Islet of Langerhans (tissue), 1 donor: ENCODE measurements at regions not wholly inside any gene's neighbourhood (a gene's known extent, or its start where the extent isn't known, plus 50 kb on each side); places are given as distances from the start of the nearest gene placed in this dataset.
A peak's percentile ranks its signal among the peaks of the same experiment; 100 is the strongest.

ENCODE experiments used
- FAIRE-seq: peaks from one replicate; lab custom pipeline; 2011; peaks lifted over from hg19 to GRCh38; lab: Jason Lieb, UNC

DNA sequence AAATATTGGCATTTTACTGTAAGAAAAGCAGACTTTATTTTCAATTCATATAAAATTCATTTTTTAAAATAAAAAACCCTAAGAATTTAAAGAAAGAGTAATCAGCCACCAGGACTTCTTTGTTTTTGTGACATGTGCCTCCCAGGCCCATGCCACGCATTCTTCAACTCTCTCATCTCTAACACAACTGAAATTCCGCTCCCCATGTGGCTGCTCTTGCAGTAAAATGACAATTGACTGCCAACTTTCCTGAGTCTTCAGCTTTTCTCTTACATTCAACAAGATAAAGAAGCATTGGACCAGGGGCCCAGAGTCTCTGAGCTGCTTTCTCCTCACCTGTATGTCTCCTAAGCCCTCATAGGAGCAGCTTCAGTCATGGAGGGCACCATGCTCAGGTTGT, 372.1 kb downstream of the UQCRFS1 start:
- FAIRE-seq: no peak

DNA sequence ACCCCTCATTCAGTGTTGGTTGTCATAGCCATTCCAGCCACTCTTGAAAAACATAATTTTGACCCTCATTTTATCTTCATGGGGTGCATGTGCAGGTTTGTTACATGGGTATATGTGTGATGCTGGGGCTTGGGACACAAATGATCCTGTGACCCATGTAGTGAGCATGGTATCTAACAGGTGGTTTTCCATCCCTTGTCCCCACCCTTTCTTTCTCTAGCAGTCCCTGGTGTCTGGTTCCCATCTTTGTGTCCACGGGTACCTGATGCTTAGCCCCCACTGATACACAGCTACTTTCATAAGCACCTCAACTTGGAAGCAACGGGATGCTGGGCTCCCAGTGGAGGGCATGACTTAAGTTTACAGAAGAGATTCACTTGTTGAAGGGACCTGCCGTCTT, 373.5 kb downstream of the UQCRFS1 start:
- FAIRE-seq: no peak

DNA sequence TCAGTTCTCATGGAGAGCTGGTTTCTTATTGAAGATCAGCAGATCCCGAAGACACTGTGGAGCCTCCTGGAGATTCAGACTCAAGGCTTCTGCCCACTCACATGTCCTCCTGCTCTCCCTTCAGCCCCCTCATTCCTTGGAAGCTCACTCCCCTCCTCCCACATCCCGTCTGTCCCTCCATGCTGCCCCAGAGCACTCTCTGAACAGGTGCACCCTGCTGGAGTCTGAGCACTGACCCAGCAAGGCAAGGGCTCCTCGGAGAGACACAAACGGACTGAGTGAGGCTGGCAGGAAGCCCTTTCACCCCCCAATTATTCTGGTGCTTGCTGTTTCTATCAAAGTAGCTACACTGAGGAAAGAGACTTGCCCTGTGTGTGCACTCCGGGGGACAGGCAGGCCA, 374.0 kb downstream of the UQCRFS1 start:
- FAIRE-seq: no peak

DNA sequence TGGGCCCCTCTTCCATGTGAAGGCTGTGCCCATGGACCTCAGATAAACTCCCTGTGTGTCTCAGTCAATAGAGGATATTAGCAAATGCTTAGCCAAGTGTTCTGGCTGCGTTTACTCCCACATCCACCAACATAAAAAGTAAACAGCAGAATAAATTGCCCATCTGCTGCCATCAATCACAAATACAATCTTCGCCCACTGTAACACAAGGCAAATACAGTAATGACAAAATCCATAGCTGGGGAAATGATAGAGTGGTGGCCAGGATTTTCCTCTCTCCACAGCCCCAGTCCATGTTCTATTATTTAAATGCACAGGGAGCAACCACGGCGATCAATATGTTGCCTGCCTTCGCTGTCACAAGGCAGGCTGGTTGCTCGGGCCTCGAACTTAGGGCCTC, 376.5 kb downstream of the UQCRFS1 start:
- no peak for FAIRE-seq

DNA sequence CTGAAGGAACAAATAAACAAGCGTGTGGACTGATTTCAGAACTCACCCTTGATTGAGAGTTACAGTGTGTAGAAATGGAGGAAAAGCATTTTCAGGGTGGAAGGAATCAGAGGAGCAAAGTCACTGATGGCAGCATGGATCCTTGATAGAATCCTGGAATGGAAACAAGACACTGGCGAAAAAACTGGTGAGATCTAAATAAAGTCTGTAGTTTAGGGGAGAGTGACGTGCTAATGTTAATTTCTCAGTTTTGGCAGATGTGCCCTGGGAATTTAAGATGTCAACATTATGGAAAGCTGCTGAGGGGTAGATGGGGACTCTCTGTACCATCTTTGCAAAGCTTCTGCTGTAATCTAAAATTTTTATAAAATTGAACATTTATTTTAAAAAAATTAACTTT, 378.0 kb downstream of the UQCRFS1 start:
- no peak for FAIRE-seq

DNA sequence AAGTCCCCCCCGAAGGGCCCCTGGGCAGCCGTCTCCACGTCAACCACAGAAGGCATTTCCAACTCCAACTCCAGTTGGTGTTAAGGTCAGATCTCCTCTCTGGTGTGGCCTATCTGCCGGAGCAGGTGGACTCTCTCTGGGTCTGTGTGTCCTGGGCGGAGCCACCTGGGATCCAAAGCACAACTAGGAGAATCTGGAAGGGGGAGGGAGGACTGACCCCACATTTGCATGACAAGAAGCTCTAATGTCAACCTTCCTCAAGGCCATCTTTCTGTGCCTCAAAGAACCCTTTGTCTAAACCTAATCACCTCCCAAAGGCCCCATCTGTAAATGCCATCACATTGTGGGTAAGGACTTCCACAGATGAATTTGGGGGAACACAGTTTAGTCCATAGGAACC, 381.5 kb downstream of the UQCRFS1 start:
- FAIRE-seq: no peak

DNA sequence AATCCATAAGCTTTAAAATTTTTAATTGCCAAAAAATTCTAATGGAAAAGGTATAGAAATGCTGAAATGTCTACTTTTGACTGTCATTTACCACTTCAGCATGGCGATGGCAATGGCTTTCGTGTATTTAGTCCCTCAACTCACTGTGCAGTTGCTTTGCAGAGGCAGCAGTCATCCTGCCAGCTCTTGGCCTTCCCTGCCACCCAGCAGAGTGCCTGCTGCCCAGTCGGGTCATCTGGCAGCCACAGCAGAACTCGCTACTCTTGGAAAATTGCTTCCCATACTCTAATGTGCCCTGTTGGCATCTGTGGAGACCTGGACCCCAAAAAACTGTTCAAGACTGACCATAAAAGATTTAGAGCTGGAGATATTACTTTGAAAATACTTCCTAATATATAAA, 383.2 kb downstream of the UQCRFS1 start:
- FAIRE-seq: no peak

DNA sequence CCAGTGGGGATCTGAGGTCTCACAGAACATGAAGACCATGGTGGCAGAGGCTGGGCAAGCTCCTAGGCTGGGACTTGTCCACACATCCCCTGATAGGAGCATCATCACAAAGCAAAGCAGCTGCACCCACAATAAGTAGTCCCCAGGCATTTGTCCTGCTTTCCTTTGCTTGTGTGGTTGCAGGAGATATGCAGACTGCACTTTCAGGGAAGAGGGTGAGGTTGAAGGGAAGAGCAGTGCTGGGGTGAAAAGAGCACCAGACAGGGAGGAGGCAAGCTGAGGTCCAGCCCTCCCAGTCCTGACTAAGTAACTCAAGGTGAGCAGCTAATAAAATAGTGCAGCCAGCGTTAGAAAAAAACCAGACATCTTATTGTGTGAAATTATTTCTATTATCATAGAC, 383.6 kb downstream of the UQCRFS1 start:
- no peak for FAIRE-seq

DNA sequence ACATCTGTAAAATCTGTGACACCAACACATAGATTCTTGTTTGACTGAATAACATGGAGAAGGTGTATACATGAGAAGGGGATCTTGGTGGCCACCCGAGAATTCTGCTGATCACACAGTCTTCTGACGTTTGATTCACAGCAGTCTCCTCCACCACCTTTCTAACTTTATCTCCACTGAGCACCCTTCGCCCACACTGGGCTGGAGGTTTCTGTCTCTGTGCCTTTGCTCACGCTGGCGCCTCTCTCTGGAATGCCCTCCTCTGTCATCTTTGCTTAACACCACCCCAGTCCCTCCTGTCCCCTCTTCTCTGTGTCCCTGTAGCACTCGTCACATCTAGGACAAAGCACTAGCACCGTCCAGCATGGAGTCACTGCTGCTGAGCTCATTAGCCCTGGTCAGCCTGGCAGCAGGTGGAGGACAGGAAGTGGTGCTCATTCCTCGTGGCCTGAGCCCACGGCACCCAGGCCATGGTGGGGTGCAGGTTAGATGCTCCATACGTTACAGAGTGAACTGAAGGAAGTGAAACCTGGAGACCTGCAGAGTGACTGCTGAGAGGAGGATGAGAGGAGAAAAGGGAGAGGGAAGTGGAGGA, 384.6 kb downstream of the UQCRFS1 start:
- FAIRE-seq: no peak

DNA sequence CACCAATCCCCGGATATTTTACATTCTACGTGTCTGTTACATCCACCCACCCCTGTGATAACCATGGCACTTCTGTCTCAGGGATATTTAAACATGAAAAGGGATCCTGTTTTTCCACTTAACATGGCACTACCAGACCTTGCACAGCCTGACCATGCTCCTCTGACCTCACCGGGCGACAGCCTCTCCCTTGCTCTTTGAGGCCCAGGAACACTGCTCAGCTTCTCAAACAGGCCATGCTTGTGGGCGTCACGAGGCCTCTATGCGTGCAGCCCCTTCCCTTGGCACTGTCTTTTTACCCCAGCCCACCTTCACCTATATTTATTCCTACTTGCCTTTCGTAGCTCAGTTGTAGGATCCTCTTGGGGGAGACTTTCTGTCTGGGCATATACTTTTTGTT, 385.6 kb downstream of the UQCRFS1 start:
- no peak for FAIRE-seq

DNA sequence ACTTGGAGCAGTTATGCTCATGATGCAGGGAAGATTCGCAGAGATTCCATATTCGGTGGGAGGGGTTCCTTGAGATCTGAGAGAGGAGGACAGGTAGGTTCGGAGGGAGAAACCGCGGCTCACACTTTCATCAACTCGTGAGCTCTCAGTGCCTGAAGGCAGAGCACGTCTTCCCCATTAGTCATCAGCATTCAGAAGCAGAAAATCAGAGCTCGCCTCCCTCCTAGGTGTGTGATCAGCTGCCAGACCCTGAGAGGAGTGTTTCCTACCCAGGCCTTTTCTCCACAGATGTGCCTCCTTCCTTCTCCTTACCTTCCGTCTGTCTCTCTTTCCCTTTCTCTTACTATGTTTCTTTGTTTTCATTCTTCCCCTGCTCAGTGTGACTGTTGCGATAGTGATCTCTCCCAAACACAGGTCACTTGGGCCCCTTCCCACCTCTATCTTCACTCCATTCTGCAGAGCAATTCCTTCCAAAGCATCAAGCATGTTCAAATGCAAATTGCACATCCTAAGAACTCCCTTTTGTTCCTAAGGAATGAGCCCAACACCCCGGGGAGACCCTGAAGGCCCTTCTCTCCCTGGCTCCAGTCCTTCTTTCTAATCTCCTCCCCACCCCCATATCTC, 389.5 kb downstream of the UQCRFS1 start:
- no peak for FAIRE-seq

DNA sequence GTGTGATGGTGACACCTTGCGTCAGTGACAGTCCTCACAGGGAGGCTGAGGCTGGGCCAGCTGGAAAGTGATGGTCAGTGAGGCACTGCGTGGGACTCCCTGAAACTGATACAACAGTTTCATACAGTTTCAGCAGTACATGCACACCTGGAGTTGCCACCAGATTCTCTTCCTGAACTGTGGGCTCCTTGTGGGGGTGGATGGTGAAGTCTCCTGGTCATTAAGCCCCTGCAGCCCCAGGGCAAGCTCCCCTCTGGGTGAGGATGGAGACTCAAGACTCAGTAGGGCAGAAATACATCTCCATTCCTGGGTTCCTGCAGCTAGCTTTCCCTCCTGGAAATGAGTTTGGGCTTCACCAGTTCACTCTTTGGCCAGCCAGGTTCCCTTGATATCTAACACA, 392.7 kb downstream of the UQCRFS1 start:
- FAIRE-seq: no peak

DNA sequence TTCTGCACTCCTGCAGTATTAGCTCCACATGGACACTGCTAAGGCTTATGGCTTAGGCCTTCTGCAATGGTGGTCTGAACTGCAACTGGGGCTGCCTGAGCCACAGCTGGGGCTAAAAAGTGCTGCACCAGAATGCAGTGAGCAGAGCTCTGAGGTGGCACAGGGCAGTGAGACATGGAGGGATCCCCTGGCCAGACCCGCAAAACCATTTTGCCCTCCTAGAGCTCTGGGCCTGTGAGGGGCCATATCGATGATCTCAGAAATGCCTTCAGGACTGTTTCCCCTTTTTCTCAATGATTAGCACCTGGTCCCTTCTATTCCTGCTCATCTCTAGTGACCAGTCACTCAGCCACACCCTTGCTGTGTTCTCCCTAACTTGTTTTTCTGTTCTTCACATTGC, 397.7 kb downstream of the UQCRFS1 start:
- no peak for FAIRE-seq

DNA sequence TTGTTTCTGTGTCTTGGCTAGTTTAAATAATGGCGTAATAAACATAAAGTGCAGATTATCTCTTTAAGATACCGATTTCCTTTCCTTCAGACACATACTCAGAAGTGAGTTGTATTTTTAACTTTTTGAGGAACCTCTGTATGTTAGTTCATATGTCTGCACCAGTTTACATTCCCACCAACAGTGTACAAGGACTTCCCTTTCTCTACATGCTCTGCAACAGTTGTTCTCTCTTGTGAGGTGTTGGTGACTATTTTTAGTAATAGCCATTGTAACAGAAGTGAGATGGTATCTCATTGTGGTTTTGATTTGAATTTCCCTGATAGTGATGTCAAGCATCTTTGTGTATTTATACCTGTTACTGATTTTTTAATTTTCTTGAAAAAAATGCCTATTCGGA, 418.6 kb downstream of the UQCRFS1 start:
- no peak for FAIRE-seq

DNA sequence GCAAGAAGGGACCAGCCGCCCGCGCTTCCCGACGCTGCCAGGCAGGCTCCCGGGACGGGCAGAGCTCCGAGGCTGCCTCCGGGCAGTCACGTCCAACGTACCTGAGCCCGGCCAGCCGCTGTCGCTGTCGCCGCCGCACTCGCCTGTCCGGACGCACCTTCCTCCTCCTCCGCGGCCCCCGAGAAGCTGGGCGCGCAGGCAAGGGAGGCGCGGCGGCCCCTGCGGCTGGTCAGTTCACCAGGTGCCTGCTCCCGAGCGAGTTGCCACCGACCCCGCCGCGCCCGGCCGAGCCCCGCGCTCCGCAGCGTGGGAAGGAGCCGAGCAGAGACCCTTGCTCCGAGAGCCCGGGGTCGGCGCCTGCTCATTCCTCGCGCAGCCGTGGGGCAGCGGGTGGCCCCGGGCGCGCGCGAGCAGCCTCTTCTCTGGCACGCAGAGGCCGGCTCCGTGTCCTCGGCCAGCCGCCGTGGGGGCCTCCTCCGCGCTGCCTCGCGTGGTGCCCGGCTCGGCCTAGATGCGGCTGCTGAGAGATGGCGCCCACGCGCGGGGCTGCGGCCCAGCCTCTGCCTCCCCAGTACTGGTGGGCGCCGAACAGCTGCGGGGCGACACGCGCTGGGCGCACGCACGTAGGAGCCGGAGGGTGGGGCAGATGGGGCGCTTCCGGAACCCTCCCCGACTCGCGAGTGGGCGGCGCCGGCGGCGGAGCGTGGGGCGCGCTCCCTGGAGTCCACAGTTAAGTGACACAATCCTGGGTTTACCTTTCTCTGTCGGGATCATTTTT, 419.4 kb downstream of the UQCRFS1 start:
- no peak for FAIRE-seq

DNA sequence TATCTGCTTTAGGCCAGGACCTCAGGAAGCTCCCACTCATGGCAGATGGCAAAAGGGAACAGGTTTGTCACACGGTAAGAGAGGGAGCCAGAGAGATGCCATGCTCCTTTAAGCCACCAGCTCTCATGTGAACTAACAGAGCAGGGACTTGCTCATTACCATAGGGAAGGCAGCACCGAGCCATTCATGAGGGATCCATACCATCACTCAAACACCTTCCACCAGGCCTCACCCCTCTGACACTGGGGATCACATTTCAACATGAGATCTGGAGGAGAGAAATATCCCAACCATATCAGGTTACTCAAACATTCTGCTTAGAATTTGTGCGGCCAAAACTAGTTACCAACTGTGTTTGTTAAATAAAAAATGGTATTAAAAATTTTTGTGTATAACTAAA, 427.0 kb downstream of the UQCRFS1 start:
- no peak for FAIRE-seq

DNA sequence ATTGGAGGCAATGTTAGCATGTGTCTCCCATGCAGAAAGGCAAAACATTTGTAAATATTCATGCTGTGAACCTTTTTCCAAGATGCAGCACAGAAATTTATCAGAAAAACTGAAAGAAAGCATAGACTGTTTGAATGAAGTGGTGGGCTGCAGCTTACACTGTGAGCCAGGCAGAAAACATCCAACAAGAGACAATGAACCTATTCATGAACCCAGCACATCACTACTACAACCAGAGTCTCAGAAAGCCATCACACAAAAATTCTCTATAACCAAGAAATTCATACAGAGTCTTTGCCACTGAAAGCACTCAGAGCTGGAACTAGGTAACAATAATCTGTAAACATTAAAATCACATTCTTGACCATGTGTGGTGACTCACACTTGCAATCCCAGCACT, 448.9 kb downstream of the UQCRFS1 start:
- FAIRE-seq: no peak

DNA sequence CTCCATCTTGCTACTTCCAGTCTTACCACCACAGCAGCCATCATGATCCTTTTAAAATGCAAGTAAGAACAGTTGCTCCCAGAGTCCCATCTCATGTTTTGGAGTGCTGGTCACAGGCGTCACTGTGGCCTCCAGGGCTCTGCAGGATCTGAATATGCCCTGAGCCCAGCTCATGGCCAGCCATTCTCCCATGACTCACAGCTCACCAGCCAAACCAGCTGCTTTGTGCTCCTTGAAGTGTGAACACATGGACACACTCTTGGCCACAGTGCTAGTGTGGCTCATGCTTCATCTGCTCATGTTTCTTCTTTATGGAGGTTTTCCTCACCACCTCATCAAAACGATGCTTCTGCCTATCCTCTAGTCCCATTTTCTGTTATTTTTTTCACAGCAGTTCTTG, 466.5 kb downstream of the UQCRFS1 start:
- no peak for FAIRE-seq

DNA sequence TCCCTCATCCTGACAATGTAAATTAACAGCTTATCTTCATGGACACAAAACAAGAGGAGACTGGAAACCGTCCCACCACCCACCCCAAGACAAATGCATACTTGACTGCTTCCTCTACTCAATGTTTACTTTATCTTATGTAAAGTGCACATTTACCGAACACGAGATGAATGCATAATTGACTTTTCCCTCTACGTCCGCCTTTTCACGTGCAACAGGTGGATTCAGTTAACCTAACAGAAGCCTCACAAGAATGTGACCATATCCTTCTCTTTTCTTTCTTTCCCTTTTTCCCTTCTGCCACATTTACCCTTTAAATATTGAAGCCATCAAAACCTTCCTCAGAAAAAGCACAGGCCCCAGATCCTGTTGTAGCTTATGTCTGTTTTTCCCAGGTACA, 468.0 kb downstream of the UQCRFS1 start:
- FAIRE-seq: no peak

DNA sequence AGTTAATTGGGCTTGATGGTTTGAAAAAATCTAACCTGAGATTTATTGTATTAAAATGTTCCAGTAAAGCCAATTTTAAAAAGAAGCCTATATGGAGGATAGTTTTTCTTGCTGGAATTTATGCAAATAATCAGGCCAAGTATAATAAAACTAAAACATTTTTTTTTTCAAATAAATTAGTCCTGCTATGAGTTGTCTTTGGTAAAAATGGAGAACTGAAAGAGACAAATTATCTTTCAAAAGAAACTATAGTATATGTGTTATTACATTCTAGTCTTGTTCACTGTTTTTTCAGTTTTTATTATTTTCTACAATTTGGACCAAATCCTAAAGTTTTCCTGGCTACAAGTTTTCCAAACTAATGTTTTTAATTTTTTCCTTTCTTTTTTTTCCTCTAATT, 468.9 kb downstream of the UQCRFS1 start:
- FAIRE-seq: peak; percentile 30

DNA sequence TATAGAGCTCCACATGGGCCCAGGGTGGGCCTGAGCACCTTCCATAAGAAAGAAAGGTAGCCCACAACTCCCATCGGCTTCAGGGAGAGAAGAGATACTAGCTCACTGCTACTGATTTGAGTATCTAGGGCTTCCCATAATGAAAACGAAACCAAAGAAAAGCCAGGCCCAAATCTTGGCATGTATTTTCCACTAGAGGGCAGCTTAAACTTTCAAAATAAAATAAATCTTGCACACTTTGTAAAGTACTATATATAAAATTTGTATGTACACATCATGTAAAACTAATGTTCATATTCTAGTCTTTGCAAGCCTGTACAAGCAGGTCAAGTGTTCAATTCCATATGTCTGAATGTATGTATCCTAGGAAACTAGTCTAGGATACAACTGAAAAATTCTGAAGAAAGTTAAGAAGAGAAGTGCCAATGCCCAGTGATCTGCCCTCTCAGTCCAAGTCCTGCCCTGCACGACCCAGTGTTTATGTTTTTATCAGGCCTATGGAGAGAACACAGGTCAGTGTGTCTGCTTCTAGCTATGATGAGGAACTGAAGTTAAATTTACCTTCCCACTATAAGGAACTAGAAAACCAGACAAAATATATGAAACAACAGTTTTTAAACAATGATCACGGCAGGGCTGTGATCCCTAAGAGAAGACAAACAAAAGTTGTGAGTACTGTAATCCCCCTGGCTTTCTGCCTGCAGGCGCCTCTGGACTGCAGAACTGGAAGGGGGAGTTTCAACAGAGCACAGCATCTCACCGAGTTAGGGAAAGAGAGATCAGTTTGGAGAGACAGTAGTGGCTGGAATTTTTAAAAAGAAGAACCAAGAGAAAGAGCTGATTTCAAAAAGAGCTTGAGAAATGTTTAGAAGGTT, 475.7 kb downstream of the UQCRFS1 start:
- peak; percentile 100 for FAIRE-seq

DNA sequence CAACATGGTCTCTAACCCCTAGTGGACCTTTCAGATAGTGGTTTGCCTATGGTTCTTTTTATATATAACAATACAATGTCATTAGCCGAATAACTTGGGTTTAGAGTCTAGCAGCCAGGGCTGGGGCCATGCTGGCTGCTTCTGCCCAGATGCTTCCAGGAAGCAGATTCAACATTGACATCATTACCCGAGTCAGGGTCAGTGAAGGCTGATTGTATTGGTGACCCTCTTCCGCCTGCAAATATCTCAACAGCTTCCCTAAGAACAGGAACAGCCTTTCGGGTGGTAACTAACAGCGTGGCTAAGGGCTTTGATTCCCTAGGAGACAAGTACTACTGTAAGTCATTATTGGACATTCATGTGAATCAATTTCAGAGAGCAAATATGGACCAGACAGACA, 476.4 kb downstream of the UQCRFS1 start:
- FAIRE-seq: no peak

DNA sequence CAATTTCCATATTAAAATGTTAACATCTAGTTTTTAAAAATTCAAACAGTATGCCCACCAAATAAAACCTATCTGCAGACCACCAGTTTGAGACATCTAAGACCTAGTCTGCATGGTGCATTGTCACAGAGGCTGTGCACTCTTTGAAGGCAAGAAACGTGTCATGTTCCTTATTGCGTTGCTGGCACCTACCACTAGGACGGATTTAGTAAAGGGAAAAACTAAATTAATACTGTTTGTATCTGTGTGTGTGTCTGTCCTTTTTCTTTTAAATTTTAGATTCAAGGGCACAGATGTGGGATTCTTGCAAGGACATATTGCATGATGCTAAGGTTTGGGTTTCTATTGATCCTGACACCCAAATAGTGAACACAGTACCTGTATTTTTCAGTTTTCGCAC, 481.4 kb downstream of the UQCRFS1 start:
- FAIRE-seq: no peak
